Thyroid gland (tissue), 4 donors: ENCODE measurements at regions not wholly inside any gene's neighbourhood (a gene's known extent, or its start where the extent isn't known, plus 50 kb on each side); places are given as distances from the start of the nearest gene placed in this dataset.

Experiments used
- CTCF ChIP-seq, 6 experiments: fragments of 200-600 bp in 3 of 6; fragments of 450-650 bp in 3 of 6; sonication (generic) in 3 of 6; IDR thresholded peaks; one replicate each; pipeline ENCODE4 v1.5.1; 2016 to 2019; ENCODE audit warnings: antibody characterized with exemption in 6 of 6, mild to moderate bottlenecking in 2 of 6, inconsistent platforms in 1 of 6, moderate library complexity in 1 of 6
- POLR2A ChIP-seq, 2 donors: fragments of 450-650 bp; IDR thresholded peaks; one replicate each; pipeline ENCODE4 v1.6.1; 2017; ENCODE audit warnings: antibody characterized with exemption in 2 of 2, mild to moderate bottlenecking in 2 of 2, moderate library complexity in 1 of 2

- TF ChIP-seq CTCF (IDR thresholded peaks at IDR 0.05) = no peak
- TF ChIP-seq POLR2A (IDR thresholded peaks at IDR 0.05) = no peak
Measured at GRCh38 chrX:74023203-74023602, 170.7 kb upstream of the XIST start.
